GM21737 (cell line): ENCODE measurements at regions not wholly inside any gene's neighbourhood (a gene's known extent, or its start where the extent isn't known, plus 50 kb on each side); places are given as distances from the start of the nearest gene placed in this dataset.

ENCODE experiments used
- ATAC-seq: cut with Tn5 transposase; IDR thresholded peaks from one replicate; pipeline ENCODE4 v1.9.1; 2021; ENCODE audit warnings: mild to moderate bottlenecking, moderate library complexity; ENCODE audit not compliant: unreplicated experiment

DNA sequence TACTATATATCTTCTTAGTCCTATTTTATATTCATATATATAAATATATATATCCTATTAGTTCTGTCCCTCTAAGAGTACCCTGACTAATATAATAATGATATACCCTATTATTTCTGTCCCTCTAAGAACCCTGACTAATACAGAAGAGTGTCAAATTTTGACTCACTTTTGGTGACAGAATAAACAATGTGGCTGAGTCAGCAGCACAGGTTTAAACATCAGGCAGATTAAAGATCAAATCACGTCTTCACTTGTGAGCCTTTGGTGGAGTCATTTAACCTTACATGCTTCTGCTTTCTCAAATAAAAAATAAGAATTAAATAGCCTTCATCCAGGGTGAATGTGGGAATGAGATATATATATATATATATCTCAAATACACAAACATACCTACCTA lies 615.9 kb upstream of the GCFC2 start:
- no peak for ATAC-seq

- ATAC-seq = no peak
Observed at GRCh38 chr2:76323381-76323780, 612.7 kb upstream of the GCFC2 start.

DNA sequence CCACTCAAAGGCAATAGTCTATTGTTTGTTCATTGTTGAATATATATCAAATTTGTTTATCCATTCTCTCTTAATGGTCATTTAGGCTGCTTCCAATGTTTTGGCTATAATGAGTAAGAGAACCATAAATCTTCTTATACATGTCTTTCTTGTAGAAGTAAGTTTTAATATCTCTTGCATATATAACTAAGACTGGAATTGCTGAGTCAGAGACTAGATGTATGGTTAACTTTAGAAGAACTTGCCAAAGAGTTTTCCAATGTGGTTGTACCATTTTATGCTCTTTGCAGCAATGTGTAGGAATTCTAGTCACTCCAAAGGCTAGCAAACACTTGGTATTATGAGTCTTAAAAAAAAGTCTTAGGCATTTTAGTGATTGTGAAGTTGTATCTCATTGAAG lies 610.0 kb upstream of the GCFC2 start:
- ATAC-seq = no peak

DNA sequence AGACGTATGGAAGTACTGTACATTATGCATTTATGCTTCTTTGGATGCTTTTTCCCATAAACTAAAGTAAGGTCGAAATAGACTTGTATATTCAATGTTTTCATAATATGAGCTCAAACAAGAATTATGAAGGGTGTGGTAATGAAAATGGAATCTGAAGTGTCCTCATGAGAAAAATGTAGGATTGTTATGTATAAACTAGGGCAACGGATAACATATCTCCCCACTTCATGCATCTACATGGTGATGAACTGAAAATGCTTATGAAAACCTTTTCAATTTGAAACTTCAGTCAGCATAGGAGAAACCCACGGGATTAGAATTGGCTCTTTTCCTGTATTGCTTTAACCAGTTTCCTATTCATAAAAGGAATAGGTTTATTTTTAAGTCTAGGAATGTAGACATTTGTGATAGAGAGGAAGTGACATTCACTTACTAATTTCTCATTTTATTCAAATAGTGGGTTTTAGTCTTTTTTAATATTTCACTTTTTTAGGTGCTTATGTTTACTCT lies 608.2 kb upstream of the GCFC2 start:
- ATAC-seq = no peak

DNA sequence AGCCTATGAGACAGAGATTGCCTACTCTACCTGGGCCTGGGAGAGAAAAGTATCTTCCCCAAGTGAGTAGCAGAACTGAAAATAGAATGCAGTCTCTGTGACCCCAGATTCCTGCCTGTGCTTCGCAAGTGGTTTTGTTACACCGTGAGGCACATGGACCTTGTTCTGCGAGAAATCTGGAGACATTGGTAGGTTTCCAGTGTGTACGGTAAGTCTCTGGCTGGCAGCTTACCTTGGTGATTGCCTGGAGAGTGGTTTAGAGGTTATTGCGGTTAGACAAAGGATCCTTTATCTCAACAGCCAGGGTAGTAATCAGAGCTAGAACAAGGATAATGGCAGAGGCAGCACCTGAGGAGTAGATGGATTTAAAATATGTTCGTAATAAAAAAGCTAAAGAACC lies 606.0 kb upstream of the GCFC2 start:
- ATAC-seq = no peak

GRCh38 chr2:76314271-76315020 lies 603.7 kb upstream of the GCFC2 start:
- no peak for ATAC-seq

DNA sequence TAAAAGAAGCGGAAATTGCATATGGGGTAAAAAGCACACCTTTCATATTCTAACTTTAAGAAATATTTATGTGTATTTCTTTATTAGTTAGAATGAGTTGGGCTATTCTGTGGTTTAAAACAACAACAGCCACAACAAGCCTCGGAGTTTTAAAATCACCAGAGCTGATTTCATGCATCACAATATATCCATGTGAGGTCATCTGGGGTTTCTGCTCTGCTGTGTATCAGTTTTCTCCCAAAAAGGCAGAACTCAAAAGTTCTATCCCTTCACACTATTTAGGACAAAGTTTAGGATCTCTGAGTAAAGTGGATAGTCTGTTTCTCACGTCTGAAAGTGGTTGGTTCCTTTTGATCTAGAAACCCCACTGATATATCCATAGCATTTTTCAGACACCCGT lies 601.5 kb upstream of the GCFC2 start:
- ATAC-seq = no peak

GRCh38 chr2:76311728-76312127 lies 601.0 kb upstream of the GCFC2 start:
- ATAC-seq = no peak

DNA sequence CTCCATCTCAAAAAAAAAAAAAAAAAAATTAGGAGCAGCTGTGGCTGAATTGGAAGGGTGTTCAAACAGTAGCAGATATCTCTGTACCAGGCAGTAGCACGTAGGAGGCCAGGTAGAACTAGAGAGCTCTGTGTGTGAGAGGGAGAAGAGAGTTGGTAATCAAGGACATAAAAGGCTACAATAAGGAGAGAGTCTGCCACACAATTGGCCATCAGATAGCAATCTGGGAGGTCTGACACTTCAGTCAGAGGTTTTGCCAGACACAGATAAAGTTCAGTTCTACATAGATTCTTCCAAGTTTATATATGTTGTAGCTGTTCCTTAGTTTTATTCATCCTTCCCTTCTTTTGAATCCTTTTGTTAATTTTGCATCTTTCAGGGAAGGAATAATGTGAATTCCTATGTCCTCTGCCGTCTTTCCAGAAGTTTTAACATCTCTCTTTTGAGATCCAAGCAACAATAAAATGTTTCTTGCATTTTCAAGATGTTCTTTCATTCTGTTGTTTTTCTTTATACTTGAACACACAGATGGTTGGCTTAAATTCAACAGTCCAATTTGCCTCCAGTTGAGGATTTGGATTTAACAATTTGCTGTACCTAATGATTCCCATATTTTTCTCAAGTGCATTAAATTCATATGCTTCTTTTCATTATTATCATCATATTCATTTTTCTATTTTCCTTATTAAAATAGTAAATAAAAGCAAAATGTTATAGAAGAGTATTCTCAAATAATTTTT lies 600.3 kb upstream of the GCFC2 start:
- ATAC-seq = no peak

GRCh38 chr2:76307495-76307894 lies 596.8 kb upstream of the GCFC2 start:
- no peak for ATAC-seq

DNA sequence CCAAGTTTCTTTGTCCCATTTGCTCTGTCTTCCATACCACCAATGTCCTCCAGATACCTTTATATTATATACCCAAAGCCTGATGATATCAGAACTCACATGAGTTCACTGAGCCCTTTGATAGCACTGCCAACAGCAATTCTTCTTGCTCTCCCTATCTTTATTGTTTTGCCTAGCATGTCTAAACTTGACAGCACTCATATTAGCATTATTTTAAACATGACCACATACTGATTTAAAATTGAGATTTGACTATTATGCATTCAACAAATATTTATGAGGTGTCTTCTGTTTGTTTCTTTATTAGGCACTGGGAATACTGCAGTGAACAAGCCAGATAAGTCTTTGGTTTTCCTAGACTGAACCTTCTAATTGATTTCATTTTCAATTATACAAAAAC lies 587.3 kb upstream of the GCFC2 start:
- no peak for ATAC-seq

GRCh38 chr2:76296438-76296837 lies 585.7 kb upstream of the GCFC2 start:
- ATAC-seq = no peak

DNA sequence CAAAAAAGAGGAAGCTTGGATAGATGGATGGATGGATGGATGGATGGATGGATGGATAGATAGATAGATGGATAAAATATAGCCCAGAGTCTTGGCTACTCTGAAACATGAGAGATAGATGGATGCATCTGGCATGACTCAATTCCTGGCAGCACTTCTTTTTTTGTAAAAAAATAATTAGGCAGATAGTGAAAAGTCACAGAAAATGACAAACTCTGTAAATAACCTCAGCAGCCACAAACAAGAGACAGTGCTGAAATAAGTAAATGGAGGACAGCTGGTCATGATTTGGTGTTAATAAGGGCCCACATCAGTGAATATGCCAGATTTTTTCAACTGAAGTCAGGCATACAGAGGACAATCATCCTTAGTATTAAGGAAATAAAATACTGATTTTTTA lies 585.0 kb upstream of the GCFC2 start:
- ATAC-seq = no peak

- no peak for ATAC-seq
Observed at GRCh38 chr2:76288598-76288997, 577.9 kb upstream of the GCFC2 start.

DNA sequence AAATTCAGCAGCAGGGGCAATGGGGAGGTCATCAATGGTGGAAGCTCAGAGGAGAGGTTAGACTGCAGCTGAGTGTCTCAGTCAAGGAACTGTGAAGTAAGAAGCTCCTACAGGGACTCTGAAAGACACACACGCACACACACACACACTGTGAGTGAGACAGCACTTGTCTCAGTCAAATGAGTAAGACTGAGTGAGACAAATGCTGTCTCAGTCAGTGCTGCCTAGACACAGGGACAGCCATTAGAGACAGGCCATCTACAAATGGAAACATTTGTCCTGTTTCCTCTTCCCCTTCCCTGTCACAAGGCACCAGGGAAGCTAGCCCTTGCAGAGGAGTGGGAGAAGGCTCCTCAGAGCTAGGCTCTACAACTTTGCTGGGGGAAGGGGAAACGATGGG lies 577.4 kb upstream of the GCFC2 start:
- no peak for ATAC-seq

GRCh38 chr2:76283350-76283749 lies 572.6 kb upstream of the GCFC2 start:
- ATAC-seq = no peak

DNA sequence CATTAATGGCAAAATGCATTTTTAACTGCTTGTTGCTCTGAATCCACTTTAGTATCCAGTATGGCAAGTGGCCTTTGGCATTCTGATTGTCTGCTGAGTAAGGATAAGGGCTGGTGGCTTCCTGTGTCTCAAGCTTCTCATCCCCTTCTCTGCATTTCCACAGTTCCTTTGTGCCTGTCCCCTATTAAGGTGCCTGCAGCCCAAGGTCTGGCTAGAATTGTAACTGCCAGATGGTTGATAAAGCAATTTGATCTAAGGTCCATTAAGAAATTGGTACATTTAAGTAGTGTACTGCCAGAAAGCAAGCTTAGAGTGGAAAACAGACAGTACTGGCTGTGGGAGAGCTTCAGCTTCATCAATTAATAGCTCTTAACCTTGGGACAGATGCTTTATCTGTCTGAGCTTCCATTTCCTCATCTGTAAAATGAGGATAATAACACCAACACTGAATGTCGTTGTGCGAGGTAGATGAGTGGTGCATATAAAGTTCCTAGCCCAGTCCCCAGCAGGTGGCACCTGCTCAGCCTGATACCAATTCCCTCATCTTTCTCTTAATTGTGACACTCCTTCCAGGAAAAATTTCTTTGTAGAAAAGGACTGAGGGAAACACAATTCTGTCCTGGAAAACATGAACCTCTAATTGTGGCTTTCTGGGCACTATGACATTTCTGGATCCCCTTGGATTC lies 570.6 kb upstream of the GCFC2 start:
- no peak for ATAC-seq

- no peak for ATAC-seq
Observed at GRCh38 chr2:76280686-76281085, 570.0 kb upstream of the GCFC2 start.

GRCh38 chr2:76279142-76279541 lies 568.4 kb upstream of the GCFC2 start:
- ATAC-seq = no peak

DNA sequence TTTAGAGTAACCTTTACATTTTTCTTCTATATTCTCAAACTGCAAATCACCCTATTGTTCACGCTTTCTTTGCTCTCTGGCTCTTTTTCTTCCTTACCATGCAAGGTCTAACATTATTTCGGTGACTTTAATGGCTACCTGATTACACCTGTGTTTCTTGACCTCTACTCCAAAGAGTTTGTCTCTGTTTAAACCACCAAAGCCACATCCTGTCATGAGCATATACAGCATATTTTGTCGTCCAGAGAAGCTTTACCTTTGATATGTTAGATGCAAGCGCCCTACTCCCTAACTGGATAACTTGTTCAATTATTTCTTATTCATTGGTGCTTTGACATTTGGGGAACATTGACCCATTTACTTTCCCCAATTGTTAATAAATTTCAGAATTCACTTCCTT lies 565.1 kb upstream of the GCFC2 start:
- no peak for ATAC-seq

GRCh38 chr2:76274676-76275075 lies 564.0 kb upstream of the GCFC2 start:
- no peak for ATAC-seq

DNA sequence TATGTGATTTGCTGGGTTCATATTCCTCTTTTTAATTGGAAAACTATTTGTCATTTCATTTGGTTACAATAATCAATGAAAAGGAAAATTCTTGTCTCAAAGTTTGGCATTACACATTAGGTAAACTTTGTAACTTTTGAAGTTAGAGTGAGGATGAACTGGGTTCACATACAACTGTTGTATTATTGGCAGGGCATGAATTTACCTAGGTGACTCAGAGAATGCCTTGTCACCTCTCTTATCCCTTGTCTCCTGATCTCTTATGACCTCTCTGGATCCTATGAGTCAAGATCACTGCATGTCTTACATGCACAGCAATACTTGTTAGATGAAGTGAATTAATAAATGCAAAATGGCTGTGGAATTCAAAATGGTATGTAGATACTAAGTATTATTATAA lies 563.4 kb upstream of the GCFC2 start:
- ATAC-seq = no peak
